B cell (primary cell): ENCODE measurements at regions not wholly inside any gene's neighbourhood (a gene's known extent, or its start where the extent isn't known, plus 50 kb on each side); places are given as distances from the start of the nearest gene placed in this dataset.

ENCODE experiments used
- CTCF ChIP-seq: fragments of 200-600 bp; IDR thresholded peaks from one replicate; pipeline ENCODE4 v1.8.0; 2022; ENCODE audit warnings: antibody characterized with exemption, mild to moderate bottlenecking
- EZH2 ChIP-seq: IDR thresholded peaks from 2 replicates; pipeline ENCODE4 v1.6.1; 2012; ENCODE audit warnings: borderline replicate concordance, low read depth, mild to moderate bottlenecking, moderate library complexity, low read length; ENCODE audit not compliant: insufficient read depth, poor library complexity, severe bottlenecking

- TF ChIP-seq CTCF (no peak), EZH2 (no peak)
These were observed 353.8 kb downstream of the TMEM135 start for GRCh38 chr11:87391496-87391895.
